ENCODE measurements at regions not wholly inside any gene's neighbourhood (a gene's known extent, or its start where the extent isn't known, plus 50 kb on each side); places are given as distances from the start of the nearest gene placed in this dataset.

GRCh38 chr5:18920966-18921365 lies 1067.0 kb downstream of the CDH18 start:
- Mint-ChIP-seq H3K4me1 (no peaks in the 10 kb centered on the region), H3K4me3 (no peak overlapping the region), H3K9me3 (no peaks in the 10 kb centered on the region), H3K36me3 (ENCODE audit: low read depth) (no peaks in the 10 kb centered on the region), H3K27ac (no peak overlapping the region), H3K27me3 (no peaks in the 10 kb centered on the region)
- ChIA-PET CTCF (no interaction called here), POLR2A (no interaction called here)
- DNase-seq: no peak

- no peaks in the 10 kb centered on the region for H3K4me1 Mint-ChIP-seq
- CTCF ChIA-PET: no interaction called here
- no peak for DNase-seq
- POLR2A ChIA-PET: no interaction called here
- no peaks in the 10 kb centered on the region for H3K27me3 Mint-ChIP-seq
- H3K27ac Mint-ChIP-seq: no peak overlapping the region
- peaks cover 2% of the 10 kb centered on the region for H3K9me3 Mint-ChIP-seq
- H3K4me3 Mint-ChIP-seq: no peak overlapping the region
- H3K36me3 Mint-ChIP-seq (ENCODE audit: low read depth): no peaks in the 10 kb centered on the region
Measured at GRCh38 chr5:18932081-18932480, 1055.9 kb downstream of the CDH18 start.

- Mint-ChIP-seq H3K27me3 (no peaks in the 10 kb centered on the region), H3K27ac (no peak overlapping the region), H3K4me1 (no peaks in the 10 kb centered on the region), H3K36me3 (ENCODE audit: low read depth) (no peaks in the 10 kb centered on the region), H3K9me3 (peaks cover 2% of the 10 kb centered on the region), H3K4me3 (no peak overlapping the region)
- no peak for DNase-seq
- CTCF ChIA-PET: no interaction called here
- POLR2A ChIA-PET: no interaction called here
Measured at GRCh38 chr5:18944771-18945170, 1043.2 kb downstream of the CDH18 start.

GRCh38 chr5:18954239-18954638 lies 1033.8 kb downstream of the CDH18 start:
- H3K36me3 Mint-ChIP-seq (ENCODE audit: low read depth): no peaks in the 10 kb centered on the region
- no peak overlapping the region for H3K27ac Mint-ChIP-seq
- ChIA-PET CTCF (no interaction called here), POLR2A (no interaction called here)
- H3K4me3 Mint-ChIP-seq: no peak overlapping the region
- H3K27me3 Mint-ChIP-seq: no peaks in the 10 kb centered on the region
- peaks cover 8% of the 10 kb centered on the region for H3K9me3 Mint-ChIP-seq
- no peaks in the 10 kb centered on the region for H3K4me1 Mint-ChIP-seq
- DNase-seq: no peak

- no peak overlapping the region for H3K4me3 Mint-ChIP-seq
- H3K27me3 Mint-ChIP-seq: no peaks in the 10 kb centered on the region
- CTCF ChIA-PET: no interaction called here
Measured at GRCh38 chr5:18959535-18959934, 1028.5 kb downstream of the CDH18 start.

GRCh38 chr5:18961234-18961633 lies 1026.8 kb downstream of the CDH18 start:
- H3K9me3 Mint-ChIP-seq: peaks cover 7% of the 10 kb centered on the region
- no peak overlapping the region for H3K27ac Mint-ChIP-seq
- no peaks in the 10 kb centered on the region for H3K36me3 Mint-ChIP-seq (ENCODE audit: low read depth)
- DNase-seq: no peak
- H3K27me3 Mint-ChIP-seq: no peaks in the 10 kb centered on the region
- no peak overlapping the region for H3K4me3 Mint-ChIP-seq
- POLR2A ChIA-PET: no interaction called here
- CTCF ChIA-PET: no interaction called here
- H3K4me1 Mint-ChIP-seq: no peaks in the 10 kb centered on the region

More at GRCh38 chr5:18959535-18959934, 1028.5 kb downstream of the CDH18 start:
- H3K4me1 Mint-ChIP-seq: no peaks in the 10 kb centered on the region
- H3K36me3 Mint-ChIP-seq (ENCODE audit: low read depth): no peaks in the 10 kb centered on the region
- no peak overlapping the region for H3K27ac Mint-ChIP-seq
- no peak for DNase-seq
- peaks cover 6% of the 10 kb centered on the region for H3K9me3 Mint-ChIP-seq
- POLR2A ChIA-PET: no interaction called here

- no peak for DNase-seq
- H3K9me3 Mint-ChIP-seq: peaks cover 3% of the 10 kb centered on the region
- H3K4me3 Mint-ChIP-seq: no peak overlapping the region
- no peaks in the 10 kb centered on the region for H3K36me3 Mint-ChIP-seq (ENCODE audit: low read depth)
- no peaks in the 10 kb centered on the region for H3K27me3 Mint-ChIP-seq
- no peaks in the 10 kb centered on the region for H3K4me1 Mint-ChIP-seq
- POLR2A ChIA-PET: no interaction called here
- no peak overlapping the region for H3K27ac Mint-ChIP-seq
- CTCF ChIA-PET: no interaction called here
Measured at GRCh38 chr5:18965893-18966292, 1022.1 kb downstream of the CDH18 start.

- Mint-ChIP-seq H3K4me3 (no peak overlapping the region), H3K27me3 (no peaks in the 10 kb centered on the region), H3K27ac (no peak overlapping the region), H3K36me3 (ENCODE audit: low read depth) (no peaks in the 10 kb centered on the region), H3K4me1 (no peaks in the 10 kb centered on the region), H3K9me3 (peaks cover 3% of the 10 kb centered on the region)
- no peak for DNase-seq
- ChIA-PET POLR2A (no interaction called here), CTCF (no interaction called here)
Measured at GRCh38 chr5:18967637-18968036, 1020.4 kb downstream of the CDH18 start.

- Mint-ChIP-seq H3K9me3 (peaks cover 3% of the 10 kb centered on the region), H3K36me3 (ENCODE audit: low read depth) (no peaks in the 10 kb centered on the region), H3K4me1 (no peaks in the 10 kb centered on the region), H3K27me3 (no peaks in the 10 kb centered on the region), H3K27ac (no peak overlapping the region), H3K4me3 (no peak overlapping the region)
- ChIA-PET POLR2A (no interaction called here), CTCF (no interaction called here)
- DNase-seq: no peak
Measured at GRCh38 chr5:18968966-18969365, 1019.0 kb downstream of the CDH18 start.

GRCh38 chr5:18970000-18970399 lies 1018.0 kb downstream of the CDH18 start:
- Mint-ChIP-seq H3K4me3 (no peak overlapping the region), H3K27ac (no peak overlapping the region), H3K4me1 (no peaks in the 10 kb centered on the region), H3K27me3 (no peaks in the 10 kb centered on the region), H3K36me3 (ENCODE audit: low read depth) (no peaks in the 10 kb centered on the region), H3K9me3 (peaks cover 2% of the 10 kb centered on the region)
- ChIA-PET POLR2A (no interaction called here), CTCF (no interaction called here)
- DNase-seq: no peak

GRCh38 chr5:18972177-18972576 lies 1015.8 kb downstream of the CDH18 start:
- Mint-ChIP-seq H3K4me1 (no peaks in the 10 kb centered on the region), H3K27ac (no peak overlapping the region), H3K27me3 (no peaks in the 10 kb centered on the region), H3K9me3 (no peaks in the 10 kb centered on the region), H3K36me3 (ENCODE audit: low read depth) (no peaks in the 10 kb centered on the region), H3K4me3 (no peak overlapping the region)
- ChIA-PET CTCF (no interaction called here), POLR2A (no interaction called here)
- DNase-seq: no peak

GRCh38 chr5:18975624-18976023 lies 1012.4 kb downstream of the CDH18 start:
- ChIA-PET CTCF (no interaction called here), POLR2A (no interaction called here)
- Mint-ChIP-seq H3K36me3 (ENCODE audit: low read depth) (no peaks in the 10 kb centered on the region), H3K4me3 (no peak overlapping the region), H3K27ac (no peak overlapping the region), H3K4me1 (no peaks in the 10 kb centered on the region), H3K9me3 (no peaks in the 10 kb centered on the region), H3K27me3 (no peaks in the 10 kb centered on the region)
- no peak for DNase-seq

- Mint-ChIP-seq H3K4me1 (no peaks in the 10 kb centered on the region), H3K4me3 (no peak overlapping the region)
- POLR2A ChIA-PET: no interaction called here
Measured at GRCh38 chr5:18977880-18978279, 1010.1 kb downstream of the CDH18 start.

GRCh38 chr5:18984559-18985080 lies 1003.4 kb downstream of the CDH18 start:
- no peaks in the 10 kb centered on the region for H3K36me3 Mint-ChIP-seq (ENCODE audit: low read depth)
- H3K4me3 Mint-ChIP-seq: no peak overlapping the region
- no peak overlapping the region for H3K27ac Mint-ChIP-seq
- no peak for DNase-seq
- H3K4me1 Mint-ChIP-seq: no peaks in the 10 kb centered on the region
- ChIA-PET POLR2A (no interaction called here), CTCF (no interaction called here)
- H3K9me3 Mint-ChIP-seq: peaks cover 6% of the 10 kb centered on the region
- no peaks in the 10 kb centered on the region for H3K27me3 Mint-ChIP-seq

More at GRCh38 chr5:18977880-18978279, 1010.1 kb downstream of the CDH18 start:
- DNase-seq: no peak
- CTCF ChIA-PET: no interaction called here
- H3K27ac Mint-ChIP-seq: no peak overlapping the region
- no peaks in the 10 kb centered on the region for H3K36me3 Mint-ChIP-seq (ENCODE audit: low read depth)
- H3K9me3 Mint-ChIP-seq: no peaks in the 10 kb centered on the region
- H3K27me3 Mint-ChIP-seq: no peaks in the 10 kb centered on the region
